ENCODE measurements at regions not wholly inside any gene's neighbourhood (a gene's known extent, or its start where the extent isn't known, plus 50 kb on each side); places are given as distances from the start of the nearest gene placed in this dataset.
"Not testable (repeated sequence)": the region's sequence is repeated elsewhere in the genome, so short reads cannot be mapped to it uniquely, and the experiment has no call there.

- FAIRE-seq: no peak
- no peak for DNase-seq (ENCODE audit: low spot score)
Observed at GRCh38 chr5:136629125-136629792, 263.9 kb upstream of the TRPC7 start.

DNA sequence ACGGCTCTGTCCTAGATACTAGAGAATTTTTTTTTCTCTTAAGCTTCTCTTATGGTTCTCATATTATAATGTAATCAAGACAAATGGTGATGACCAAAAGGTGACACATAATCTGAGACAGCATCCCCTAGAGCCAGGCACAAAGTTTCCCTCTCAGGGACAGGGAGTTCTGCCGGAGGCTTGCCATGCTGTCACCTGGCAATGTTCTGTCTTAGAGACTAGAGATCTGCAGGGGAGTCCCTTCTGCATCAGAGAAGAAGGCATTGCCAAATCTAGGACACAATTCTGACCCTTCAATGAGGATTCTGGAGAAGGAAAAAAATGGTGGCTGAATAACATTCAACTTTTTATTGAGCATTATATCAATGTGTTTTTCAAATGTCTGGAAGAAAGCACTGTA, 261.2 kb upstream of the TRPC7 start:
- no peak for FAIRE-seq
- no peak for DNase-seq (ENCODE audit: low spot score)

- no peak for FAIRE-seq
- DNase-seq (ENCODE audit: low spot score): no peak
Observed at GRCh38 chr5:136622747-136623146, 257.4 kb upstream of the TRPC7 start.

DNA sequence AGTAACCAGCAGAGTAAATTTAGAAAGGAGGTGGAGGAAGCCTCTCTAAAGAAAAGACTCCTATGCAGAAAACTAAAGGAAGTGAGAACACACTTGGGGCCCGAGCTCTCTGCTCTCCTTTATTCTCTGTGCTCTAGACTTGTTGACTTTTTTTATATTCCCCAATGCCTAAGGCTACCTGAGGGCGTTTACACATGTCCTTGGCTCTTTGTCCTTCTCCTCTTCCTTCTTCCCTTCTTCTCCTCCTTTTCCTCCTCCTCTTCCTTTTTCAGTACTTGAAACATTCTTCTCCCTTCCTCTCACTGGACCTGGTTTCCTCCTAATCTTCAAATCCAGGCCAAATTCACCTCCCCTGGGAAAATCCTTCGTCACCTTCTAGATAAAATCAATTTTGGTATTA, 256.4 kb upstream of the TRPC7 start:
- DNase-seq (ENCODE audit: low spot score) (no peak), FAIRE-seq (no peak)

DNA sequence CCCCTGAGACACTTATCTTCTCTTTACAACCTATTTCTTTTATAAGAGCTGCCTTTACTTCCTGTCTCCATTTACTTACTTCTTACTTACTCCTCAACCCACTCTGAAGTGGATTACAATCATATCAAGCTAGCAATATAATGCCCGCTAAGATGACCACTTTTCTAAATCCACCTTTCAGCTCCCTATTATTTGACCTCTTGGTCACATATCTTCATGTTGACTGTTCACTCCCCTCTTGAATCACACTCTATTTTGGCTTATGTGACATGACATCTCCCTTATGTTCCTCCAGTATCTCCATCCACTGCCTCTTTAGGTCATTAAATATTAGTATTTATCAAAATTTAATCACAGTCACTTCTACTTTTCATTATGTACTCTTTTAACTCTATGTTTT, 255.3 kb upstream of the TRPC7 start:
- DNase-seq (ENCODE audit: low spot score) (no peak), FAIRE-seq (no peak)

GRCh38 chr5:136620016-136620419, 254.7 kb upstream of the TRPC7 start:
- DNase-seq (ENCODE audit: low spot score) (peak; percentile 41), FAIRE-seq (no peak)

DNA sequence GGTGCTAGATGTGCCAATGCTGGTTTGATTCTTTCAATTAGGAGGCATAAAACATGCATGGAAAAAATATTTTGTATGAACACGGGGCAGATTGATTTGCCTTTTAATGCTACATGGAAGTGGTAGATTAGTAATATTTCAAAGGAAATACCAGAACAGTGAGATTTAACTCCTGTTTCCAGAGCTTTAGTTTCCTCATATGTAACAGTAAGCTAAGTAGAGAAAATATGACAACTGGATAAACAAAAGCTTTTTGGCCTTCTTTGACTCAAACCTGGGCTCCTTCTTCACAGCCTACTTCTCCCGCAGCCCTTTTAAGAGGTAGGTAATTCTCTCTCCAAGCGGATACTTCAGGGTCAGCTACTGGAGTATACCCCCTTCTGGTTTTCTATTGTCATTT, 254.2 kb upstream of the TRPC7 start:
- FAIRE-seq (no peak), DNase-seq (ENCODE audit: low spot score) (no peak)

DNA sequence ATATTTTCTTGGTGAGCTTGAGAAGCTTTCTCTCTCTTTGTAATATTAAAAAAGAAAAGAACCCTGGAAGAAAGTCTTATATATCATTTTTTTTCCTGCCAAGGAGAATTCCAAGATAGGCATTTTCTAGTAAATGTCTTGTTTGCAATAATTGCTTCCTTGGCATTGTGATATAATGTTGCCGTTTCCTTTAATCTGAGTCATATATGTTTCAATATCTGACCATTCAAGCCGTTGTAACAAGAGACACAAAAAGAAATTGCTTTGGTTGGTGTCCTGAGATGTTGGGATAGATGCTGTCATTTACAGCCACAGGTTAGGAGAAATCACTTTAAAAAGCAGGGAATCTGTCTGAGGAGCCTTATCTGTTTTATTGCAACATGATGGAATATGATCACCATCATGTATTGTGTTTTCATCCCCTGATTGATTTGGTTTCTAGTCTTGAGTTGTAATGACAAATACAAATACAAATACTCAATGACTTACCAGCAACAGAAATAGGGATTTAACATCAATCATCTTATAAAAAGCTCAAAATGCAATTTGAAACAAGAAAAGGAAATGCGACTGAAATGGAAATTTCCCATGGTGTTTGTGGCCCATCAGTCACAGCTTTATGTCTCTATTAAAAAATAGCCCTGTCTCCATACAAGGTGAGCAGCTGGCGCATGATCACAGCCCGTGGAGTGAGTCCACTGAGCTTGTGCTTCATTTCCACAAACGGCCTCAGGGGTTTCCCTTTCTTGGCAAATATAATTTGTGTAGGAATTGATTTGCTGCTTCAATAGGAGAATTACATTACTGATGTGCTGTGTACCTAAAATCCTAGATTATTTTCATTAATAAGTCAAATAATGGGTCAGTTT, 250.1 kb upstream of the TRPC7 start:
- no peak for DNase-seq (ENCODE audit: low spot score)
- no peak for FAIRE-seq

DNA sequence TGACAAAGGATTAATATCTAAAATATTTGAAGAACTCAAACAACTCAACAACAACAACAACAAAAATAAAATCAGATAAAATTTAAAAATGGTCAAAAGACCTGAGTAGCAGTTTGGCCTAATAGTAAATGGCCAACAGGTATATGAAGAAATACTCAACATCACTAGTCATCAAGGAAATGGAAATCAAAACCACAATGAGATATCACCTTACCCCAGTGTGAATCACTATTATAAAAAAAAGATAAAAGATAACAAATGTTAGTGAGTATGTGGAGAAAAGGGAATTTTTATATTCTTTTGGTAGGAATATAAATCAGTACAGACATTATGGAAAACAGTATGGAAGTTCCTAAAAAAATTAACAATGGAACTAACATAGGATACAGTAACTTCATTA, 247.9 kb upstream of the TRPC7 start:
- DNase-seq (ENCODE audit: low spot score): no peak
- FAIRE-seq: no peak

DNA sequence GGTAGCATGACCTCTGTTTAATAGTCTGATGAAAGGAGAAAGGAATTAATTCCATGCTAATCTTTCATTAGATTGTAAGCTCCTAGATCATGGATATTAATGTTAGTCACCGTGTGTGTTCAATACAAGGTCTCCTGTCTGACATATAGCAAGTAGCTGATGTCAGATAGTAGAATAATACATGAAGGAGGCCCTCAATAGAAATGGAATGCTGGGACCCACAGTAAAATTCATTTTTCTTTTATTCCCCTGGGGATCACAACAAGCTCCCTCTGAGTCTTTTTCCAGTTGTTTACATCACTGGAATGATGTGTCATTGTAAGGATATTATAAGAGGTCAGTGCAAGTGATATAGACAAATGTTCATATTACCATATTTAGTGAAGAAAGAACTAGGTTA, 240.3 kb upstream of the TRPC7 start:
- FAIRE-seq (no peak), DNase-seq (ENCODE audit: low spot score) (no peak)

DNA sequence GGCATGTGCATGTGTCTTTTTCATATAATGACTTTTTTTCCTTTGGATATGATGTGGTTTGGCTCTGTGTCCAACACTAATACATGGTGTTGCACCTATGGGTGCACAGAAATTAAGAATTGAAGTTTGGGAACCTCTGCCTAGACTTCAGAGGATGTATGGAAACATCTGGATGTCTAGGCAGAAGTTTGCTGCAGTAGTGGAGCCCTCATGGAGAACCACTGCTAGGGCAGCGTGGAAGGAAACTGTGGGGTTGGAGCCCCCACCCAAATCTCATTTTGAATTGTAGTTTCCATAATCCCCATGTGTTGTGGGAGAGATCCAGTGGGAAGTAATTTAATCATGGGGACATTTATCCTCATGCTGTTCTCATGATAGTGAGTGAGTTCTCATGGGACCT, 235.0 kb upstream of the TRPC7 start:
- DNase-seq (ENCODE audit: low spot score) (no peak), FAIRE-seq (no peak)

GRCh38 chr5:136598802-136599404, 233.6 kb upstream of the TRPC7 start:
- DNase-seq (ENCODE audit: low spot score) (no peak), FAIRE-seq (no peak)

DNA sequence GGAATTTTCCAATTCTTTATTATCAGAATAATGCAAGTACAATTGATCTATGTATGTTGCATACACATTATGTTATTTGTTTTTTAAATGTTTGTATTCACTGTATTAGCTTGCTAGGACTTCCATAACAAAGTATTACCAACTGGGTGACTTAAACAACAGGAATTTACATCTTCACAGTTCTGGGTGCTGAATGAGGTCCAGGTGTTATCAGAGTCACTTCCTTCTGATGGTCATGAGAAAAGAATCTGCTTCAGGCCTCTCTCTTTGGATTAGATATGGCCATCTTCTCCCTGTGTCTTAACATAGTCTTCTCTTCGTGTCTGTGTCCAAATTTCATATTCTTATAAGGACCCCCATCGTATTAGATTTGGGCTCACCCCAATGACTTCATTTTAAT, 229.1 kb upstream of the TRPC7 start:
- FAIRE-seq (no peak), DNase-seq (ENCODE audit: low spot score) (no peak)

- DNase-seq (ENCODE audit: low spot score) (no peak), FAIRE-seq (no peak)
Observed at GRCh38 chr5:136590581-136590980, 225.2 kb upstream of the TRPC7 start.

DNA sequence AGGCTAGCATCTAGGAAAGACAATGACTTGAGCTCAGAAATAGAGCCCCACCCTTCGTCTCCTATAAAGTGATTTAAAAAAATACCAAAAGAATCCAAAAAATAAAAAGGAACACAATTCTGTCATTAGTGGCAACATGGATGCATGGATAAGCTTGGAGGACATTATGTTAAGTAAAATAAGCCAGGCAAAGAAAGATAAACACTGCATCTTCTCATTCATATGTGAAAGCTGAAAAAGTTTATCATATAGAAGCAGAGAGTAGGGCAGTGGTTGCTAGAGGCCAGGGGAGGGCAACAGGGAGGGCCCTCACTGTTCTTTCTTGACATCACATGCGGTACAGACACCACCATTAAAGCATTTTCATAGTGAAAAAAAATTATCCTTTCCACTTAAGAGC, 220.9 kb upstream of the TRPC7 start:
- DNase-seq (ENCODE audit: low spot score): no peak
- FAIRE-seq: no peak

GRCh38 chr5:136584474-136584873, 219.1 kb upstream of the TRPC7 start:
- DNase-seq (ENCODE audit: low spot score) (no peak), FAIRE-seq (no peak)

- DNase-seq (ENCODE audit: low spot score): no peak
- no peak for FAIRE-seq
Observed at GRCh38 chr5:136579238-136579637, 213.9 kb upstream of the TRPC7 start.

- not testable (repeated sequence) for DNase-seq (ENCODE audit: low spot score); FAIRE-seq
Observed at GRCh38 chr5:136569875-136570274, 204.5 kb upstream of the TRPC7 start.

DNA sequence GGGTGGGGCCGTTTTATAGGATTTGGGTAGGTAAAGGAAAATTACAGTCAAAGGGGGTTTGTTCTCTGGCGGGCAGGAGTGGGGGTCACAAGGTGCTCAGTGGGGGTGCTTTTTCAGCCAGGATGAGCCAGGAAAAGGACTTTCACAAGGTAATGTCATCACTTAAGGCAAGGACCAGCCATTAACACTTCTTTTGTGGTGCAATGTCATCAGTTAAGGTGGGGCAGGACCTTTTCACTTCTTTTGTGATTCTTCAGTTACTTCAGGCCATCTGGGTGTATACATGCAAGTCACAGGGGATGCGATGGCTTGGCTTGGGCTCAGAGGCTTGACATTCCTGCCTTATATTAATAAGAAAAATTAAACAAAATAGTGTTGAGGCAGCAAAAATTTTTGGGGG, 200.1 kb upstream of the TRPC7 start:
- not testable (repeated sequence) for FAIRE-seq; DNase-seq (ENCODE audit: low spot score)

- not testable (repeated sequence) for DNase-seq (ENCODE audit: low spot score); FAIRE-seq
Observed at GRCh38 chr5:136565050-136565449, 199.7 kb upstream of the TRPC7 start.

- not testable (repeated sequence) for DNase-seq (ENCODE audit: low spot score); FAIRE-seq
Observed at GRCh38 chr5:136564431-136564830, 199.1 kb upstream of the TRPC7 start.

DNA sequence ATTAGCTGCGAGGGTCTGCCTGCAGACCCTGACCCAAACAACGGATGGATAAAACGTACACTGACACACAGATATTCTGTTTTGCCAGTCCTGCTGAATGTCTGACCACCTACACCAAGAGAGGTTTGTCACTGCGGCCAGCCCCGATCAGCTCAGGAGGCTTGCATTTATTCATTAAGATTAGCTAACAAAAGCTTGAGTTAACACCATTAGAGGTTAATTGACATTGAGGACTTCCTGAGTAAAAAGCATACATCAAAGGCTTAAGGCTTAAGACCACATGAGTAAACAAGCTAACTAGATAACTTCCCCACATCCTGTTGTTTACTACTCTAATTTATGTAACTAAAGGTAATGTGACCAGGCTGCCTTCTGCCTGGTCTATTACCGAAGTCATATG, 198.1 kb upstream of the TRPC7 start:
- no peak for DNase-seq (ENCODE audit: low spot score)
- FAIRE-seq: no peak
